GM21619 (cell line): ENCODE measurements at regions not wholly inside any gene's neighbourhood (a gene's known extent, or its start where the extent isn't known, plus 50 kb on each side); places are given as distances from the start of the nearest gene placed in this dataset.
A peak's percentile ranks its signal among the peaks of the same experiment; 100 is the strongest.
"Not testable (repeated sequence)": the region's sequence is repeated elsewhere in the genome, so short reads cannot be mapped to it uniquely, and the experiment has no call there.

Source experiments
- ATAC-seq: cut with Tn5 transposase; IDR thresholded peaks from one replicate; pipeline ENCODE4 v1.9.1; 2021; ENCODE audit not compliant: unreplicated experiment

DNA sequence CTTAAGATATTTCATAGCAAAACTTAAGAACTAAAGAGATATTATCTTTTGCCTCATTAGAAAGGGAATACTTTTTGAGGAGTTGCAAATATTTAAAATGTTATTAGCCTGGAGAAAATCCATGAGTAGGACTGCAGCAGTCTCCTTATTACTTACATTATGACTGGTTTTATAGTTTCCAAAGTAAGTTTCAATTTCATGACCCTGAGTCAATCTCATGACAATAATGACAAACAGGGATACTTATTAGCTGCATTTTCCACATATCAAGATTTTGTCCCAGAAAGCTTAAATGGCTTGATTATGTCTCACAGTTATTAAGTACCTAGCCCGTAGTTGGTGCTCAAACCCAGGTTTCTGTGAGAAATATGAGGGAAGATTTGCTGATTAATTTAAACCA is 150.8 kb upstream of the ZEB2 start:
- no peak for ATAC-seq

DNA sequence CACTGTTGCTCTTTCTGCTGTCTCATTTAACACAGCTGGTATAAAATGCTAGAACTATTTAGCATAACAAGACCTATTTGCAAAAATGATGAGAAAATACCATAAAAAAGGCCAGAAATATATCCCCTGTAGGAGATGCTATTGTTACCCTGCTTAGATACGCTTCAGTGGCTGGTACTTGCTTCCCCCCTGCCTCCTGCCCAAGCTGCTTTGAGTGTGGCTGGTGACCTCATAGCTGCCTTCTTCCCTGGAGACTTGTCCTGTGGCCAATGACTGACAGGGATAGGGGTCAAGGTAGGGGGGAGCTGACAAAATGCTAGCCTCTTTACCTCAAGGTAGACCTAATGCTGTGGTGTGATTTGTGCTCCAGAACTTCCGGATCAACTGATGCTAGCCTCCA is 150.2 kb upstream of the ZEB2 start:
- no peak for ATAC-seq

GRCh38 chr2:144669196-144669987 is 149.5 kb upstream of the ZEB2 start:
- ATAC-seq: no peak

GRCh38 chr2:144668493-144669110 is 148.7 kb upstream of the ZEB2 start:
- ATAC-seq: no peak

DNA sequence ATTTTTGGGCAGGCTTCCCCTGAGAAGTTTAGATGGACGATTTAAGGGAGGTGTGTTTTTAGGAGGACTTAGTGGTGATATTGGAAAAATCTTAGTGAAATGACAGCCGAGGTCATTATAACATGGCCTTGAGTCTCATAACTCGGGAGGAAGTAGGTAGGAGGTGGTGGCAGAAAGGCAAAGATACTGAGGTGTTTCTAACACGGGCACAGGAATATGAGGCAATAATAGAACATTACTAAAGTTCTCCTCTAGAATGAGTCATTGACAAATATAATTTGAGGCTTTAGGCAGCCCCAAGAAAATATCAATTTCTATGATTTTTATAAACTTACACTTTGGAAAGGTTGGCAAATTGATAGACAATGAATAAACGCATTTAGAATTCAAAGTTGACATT is 146.1 kb upstream of the ZEB2 start:
- no peak for ATAC-seq

DNA sequence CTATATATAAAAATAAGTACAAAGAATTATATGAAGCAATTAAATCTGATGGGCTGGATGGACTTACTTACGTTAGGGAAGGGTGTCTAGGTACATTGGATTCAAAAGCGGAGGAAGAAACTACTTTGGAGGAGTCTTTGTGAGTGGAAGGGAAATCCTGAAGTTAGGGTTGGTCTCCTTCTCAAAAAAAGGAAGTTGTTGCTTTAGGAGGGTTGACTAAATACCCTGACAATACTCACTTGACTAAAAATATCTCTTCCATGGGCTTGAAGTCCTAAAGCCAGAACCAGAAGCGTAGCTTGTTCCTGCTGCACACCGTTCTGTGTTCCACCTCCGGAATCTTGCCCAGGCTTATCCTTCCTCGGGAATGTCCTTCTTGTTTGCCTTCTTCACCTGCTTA is 143.3 kb upstream of the ZEB2 start:
- ATAC-seq: no peak

DNA sequence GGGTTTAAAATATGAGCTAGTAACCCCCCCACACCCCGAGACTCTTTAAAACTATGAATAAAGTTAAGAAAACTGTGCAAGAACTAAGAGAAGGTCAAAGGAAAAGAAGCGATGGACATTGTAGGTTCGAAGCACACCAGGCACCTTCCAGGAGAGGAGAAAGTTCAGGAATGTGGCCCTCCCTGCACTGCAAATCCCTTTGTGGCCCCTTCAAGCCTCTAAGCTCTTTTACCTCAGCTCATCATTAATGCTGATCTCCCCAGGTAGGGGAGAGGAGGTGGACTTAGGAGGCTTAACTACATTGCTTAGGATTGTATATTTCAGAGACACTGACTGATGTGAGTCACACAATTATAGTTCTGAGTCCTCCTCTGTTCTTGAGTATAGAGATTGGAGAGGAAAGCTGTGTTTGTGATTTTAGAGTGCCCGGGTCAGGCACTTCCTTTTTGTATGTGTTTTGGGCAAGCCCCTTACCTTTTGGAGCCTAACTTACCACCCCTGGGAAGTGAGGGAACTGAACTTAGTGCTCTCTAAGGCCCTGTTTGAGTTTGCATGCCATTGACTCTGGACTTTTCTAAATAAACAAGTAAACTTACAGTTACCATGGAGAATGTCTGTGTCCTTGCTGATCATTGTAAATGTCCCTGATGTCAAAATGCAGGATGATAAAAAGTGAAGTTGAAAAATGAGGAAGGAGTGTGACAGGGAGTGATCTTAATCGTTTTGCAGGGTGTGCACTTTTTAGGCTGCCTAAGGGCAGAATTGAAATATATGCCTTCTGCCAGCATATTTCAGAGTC is 140.8 kb upstream of the ZEB2 start:
- ATAC-seq: no peak

DNA sequence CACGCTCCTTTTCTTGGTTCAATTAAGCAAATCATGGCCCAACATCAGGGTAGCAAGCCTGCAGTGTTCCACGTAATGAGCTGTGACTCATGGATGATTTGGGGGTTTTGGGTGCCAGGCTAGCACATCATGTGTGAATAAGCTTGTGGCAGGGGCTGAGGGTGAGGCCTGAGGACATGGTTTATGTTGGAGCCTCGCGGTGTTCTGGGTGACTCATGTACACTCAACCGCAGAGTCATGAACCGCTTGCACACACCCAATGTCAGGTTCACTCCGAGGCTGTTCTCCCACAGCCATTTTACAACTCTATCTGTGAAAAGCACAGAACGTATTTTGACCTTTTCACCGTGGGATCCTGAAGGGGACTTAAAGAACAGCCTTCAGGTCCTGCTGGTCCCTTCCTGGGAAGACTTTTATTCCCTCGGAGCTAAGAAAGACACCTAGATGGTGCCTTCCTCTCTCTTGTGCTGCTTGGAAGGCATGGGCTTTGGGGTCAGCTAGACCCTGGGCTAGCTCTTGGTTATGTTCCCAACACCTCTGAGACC is 139.9 kb upstream of the ZEB2 start:
- peak; percentile 72 for ATAC-seq

DNA sequence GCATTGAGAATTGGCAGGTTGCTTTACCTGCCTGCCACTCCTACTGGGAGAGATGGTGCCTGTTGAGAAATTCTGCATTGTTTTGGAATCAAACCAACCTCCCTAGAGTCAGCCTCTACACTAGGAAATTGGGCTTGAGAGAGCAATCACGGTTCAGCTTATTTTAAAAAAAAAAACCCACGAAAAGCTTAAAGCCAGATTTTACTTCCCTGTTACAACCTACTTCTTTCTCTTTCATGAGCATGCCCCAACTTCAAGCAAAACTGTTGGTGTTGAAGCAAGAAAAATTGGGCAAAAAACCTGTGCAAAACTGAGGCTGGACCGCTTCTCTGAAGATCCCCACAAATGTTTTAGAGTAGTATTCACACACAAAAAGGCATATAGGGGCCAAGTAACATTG is 134.6 kb upstream of the ZEB2 start:
- ATAC-seq: no peak

DNA sequence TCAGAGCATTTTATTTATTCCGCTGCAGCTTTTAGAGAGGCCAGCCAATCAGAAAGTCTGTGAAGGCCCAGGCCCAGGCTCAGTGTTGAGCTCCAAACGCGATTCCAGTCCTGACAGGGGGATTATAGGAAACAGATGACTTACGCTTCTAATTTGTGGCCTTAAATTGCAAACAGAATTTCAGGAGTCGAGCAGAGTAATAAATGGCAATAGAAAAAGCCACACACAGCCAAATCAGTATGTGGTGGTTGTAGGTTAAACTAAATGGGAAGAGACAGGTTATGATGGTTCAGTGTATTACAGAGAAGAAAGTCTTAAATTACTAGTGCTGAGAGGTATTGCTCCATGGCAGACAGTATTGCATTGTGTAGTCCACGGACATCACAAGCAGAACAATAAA is 131.0 kb upstream of the ZEB2 start:
- ATAC-seq: no peak

- ATAC-seq: no peak
Observed at GRCh38 chr2:144648837-144649465, 129.0 kb upstream of the ZEB2 start.

DNA sequence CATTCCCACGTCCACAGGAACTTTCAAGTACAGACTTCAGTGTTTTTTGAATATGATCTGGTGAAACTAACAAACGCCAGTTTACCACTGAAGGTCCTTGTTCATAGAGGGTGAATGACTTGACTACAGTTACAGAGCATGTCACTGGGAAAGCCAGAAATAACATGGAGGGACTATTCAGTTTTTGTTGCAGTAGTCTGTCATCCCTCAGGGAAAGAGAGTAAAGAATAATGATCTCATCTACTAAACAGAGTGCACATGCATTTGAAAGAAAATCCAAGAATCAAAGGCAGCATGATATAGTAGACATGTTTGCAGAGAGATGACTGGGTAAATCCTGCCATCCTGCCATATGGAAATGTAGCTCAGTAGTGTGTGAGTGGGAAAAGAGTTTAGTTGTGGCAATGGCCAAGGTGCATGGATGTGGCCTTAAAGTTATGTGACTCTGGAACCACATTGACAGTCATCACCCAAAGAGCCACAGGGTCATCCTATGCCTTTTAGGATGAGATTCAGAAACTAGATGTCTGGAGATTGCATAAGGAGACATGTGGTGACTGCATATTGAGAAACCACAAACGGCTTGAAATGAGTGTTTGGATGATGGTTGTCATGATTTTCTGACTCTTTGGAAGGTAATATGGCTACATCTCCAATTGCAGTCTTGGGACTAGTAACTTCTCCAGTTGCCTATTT is 125.3 kb upstream of the ZEB2 start:
- ATAC-seq: no peak

DNA sequence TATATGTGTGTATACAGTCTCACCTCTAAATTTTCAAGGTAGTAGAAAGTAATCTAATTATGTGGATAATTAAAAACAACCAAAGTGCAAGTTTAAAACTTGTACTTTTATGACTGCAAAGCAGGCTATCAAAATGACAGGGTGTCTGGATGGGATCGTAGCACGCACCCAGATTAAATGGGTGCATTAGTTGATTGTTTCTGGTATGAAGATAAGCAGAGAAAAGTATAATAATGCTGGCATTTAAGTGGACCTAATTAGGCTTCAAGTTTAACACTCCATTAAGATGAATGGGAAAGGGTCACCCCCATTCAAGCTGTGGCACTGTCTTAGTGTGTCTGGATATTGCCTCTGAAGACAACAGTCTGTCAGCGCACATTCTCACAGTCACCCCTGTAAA is 124.6 kb upstream of the ZEB2 start:
- no peak for ATAC-seq

- ATAC-seq: no peak
Observed at GRCh38 chr2:144643537-144644336, 123.8 kb upstream of the ZEB2 start.

GRCh38 chr2:144642856-144643255 is 122.9 kb upstream of the ZEB2 start:
- no peak for ATAC-seq

DNA sequence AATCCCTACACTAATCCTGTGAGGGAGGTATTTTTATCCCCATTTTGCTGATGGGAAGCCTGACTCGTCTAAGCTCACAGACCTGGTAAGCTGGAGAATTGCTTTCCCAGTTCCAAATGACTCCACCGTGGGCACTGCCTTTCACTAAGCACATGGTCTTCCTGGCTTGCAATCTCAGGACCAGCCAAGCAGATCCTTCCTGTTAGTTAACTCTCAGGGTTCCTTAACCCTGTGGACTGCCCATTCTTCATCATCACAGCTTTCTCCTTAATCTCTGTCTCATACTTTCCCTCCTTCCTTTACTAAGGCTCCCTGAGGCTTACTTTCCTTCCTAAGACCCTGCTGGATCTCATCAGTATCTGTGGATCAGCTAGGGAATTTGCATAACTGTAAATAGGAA is 122.2 kb upstream of the ZEB2 start:
- ATAC-seq: no peak

DNA sequence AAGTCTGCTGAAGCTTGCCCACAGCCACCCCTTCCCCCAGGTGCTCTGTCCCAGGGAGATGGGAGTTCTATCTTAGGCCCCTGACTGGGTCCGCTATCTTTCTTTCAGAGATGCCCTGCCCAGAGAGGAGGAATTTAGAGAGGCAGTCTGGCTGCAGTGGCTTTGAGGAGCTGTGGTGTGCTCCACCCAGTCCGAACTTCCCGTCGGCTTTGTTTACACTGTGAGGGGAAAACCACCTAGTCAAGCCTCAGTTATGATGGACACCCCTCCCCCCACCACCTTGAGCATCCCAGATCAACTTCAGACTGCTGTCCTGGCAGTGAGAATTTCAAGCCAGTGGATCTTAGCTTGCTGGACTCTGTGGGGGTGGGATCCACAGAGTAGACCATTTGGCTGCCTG is 118.3 kb upstream of the ZEB2 start:
- not testable (repeated sequence) for ATAC-seq

DNA sequence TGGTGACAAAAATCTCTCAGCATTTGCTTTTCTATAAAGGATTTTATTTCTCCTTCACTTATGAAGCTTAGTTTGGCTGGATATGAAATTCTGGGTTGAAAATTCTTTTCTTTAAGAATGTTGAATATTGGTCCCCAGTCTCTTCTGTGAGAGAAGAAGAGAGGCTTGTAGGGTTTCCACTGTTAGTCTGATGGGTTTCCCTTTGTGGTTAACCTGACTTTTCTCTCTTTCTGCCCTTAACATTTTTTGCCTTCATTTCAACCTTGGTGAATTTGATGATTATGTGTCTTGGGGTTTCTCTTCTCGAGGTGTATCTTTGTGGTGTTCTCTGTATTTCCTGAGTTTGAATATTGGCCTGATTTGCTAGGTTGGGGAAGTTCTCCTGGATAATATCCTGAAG is 116.9 kb upstream of the ZEB2 start:
- not testable (repeated sequence) for ATAC-seq

DNA sequence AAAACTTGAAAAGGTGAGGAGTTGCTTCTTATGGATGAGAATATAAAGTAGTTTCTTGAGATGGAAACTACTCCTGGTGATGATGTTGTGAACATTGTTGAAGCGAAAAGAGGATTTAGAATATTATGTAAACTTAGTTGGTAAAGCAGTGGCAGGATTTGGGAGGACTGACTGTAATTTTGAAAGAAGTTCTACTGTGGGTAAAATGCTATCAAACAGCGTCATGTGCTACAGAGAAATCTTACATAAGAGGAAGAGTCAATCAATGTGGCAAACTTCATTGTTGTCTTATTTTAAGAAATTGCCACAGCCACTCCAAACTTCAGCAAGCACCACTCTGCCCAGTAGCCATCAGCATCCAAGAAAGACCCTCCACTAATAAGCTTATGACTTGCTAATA is 112.9 kb upstream of the ZEB2 start:
- ATAC-seq: no peak

GRCh38 chr2:144631636-144632035 is 111.7 kb upstream of the ZEB2 start:
- ATAC-seq: no peak
